ENCODE measurements at regions not wholly inside any gene's neighbourhood (a gene's known extent, or its start where the extent isn't known, plus 50 kb on each side); places are given as distances from the start of the nearest gene placed in this dataset.
"Not testable (repeated sequence)": the region's sequence is repeated elsewhere in the genome, so short reads cannot be mapped to it uniquely, and the experiment has no call there.

GRCh38 chr6:22372922-22373321 lies 76.1 kb upstream of the PRL start:
- no peaks in the 10 kb centered on the region for H3K36me3 Mint-ChIP-seq (ENCODE audit: low read depth)
- Histone ChIP-seq H2AFZ (peak overlapping the region; percentile 49; the same call in 1 of the 2 replicates), H3K4me3 (no peak overlapping the region), H3K4me1 (ENCODE audit: insufficient read depth) (no peaks in the 10 kb centered on the region), H3K27me3 (ENCODE audit: insufficient read depth) (no peaks in the 10 kb centered on the region), H3K9me2 (ENCODE audit: insufficient read depth) (no peaks in the 10 kb centered on the region), H3K4me2 (no peak overlapping the region), H3K27ac (ENCODE audit: low read depth) (no peak overlapping the region), H3K36me3 (ENCODE audit: insufficient read depth) (no peaks in the 10 kb centered on the region), H3K79me2 (replicated peaks; ENCODE audit: insufficient read depth) (no peaks in the 10 kb centered on the region), H3F3A (replicated peaks; ENCODE audit: low read depth) (no peaks in the 10 kb centered on the region), H4K20me1 (replicated peaks; ENCODE audit: insufficient read depth) (no peaks in the 10 kb centered on the region)
- DNase-seq (ENCODE audit: low spot score), result no peak
- no peak overlapping the region for H3K4me3 Mint-ChIP-seq
- no peaks in the 10 kb centered on the region for H3K4me1 Mint-ChIP-seq
- no peak for TF ChIP-seq NANOG (IDR thresholded peaks at IDR 0.05; ENCODE audit: borderline replicate concordance)
- TF ChIP-seq EZH2phosphoT487 (IDR thresholded peaks at IDR 0.05; ENCODE audit: unreplicated experiment), result no peak
- no peak for TF ChIP-seq ZNF114 (CRISPR knock-in tag; IDR thresholded peaks at IDR 0.05)
- no peak for TF ChIP-seq ETS1 (IDR thresholded peaks at IDR 0.05)
- TF ChIP-seq CREB1 (CRISPR knock-in tag; IDR thresholded peaks at IDR 0.05; ENCODE audit: low read depth), result no peak
- TF ChIP-seq EZH2 (IDR thresholded peaks at IDR 0.05; ENCODE audit: low read depth, unreplicated experiment), result no peak
- TF ChIP-seq POLR2AphosphoS5 (IDR thresholded peaks at IDR 0.05; ENCODE audit: low read depth), result no peak
- no peak for ATAC-seq
- H3K9me3 Mint-ChIP-seq, result peaks cover 6% of the 10 kb centered on the region; the same call in 1 of the 3 replicates
- H3K27me3 Mint-ChIP-seq (ENCODE audit: insufficient read depth, low read depth, poor library complexity), result peaks cover 2% of the 10 kb centered on the region
- H3K27ac Mint-ChIP-seq, result no peak overlapping the region

GRCh38 chr6:22374950-22375349 lies 78.1 kb upstream of the PRL start:
- DNase-seq (ENCODE audit: low spot score); H3K36me3 Mint-ChIP-seq (ENCODE audit: low read depth); H3K9me2 ChIP-seq (ENCODE audit: insufficient read depth); H3K4me3 ChIP-seq; H3K27me3 ChIP-seq (ENCODE audit: insufficient read depth); H3K27ac ChIP-seq (ENCODE audit: low read depth); H3K9me3 Mint-ChIP-seq; H3K27me3 Mint-ChIP-seq (ENCODE audit: insufficient read depth, low read depth, poor library complexity); H3K4me2 ChIP-seq; ATAC-seq; H3F3A ChIP-seq (replicated peaks; ENCODE audit: low read depth); H3K4me1 ChIP-seq (ENCODE audit: insufficient read depth); H4K20me1 ChIP-seq (replicated peaks; ENCODE audit: insufficient read depth); H3K36me3 ChIP-seq (ENCODE audit: insufficient read depth); H3K27ac Mint-ChIP-seq; H2AFZ ChIP-seq; H3K4me1 Mint-ChIP-seq; H3K79me2 ChIP-seq (replicated peaks; ENCODE audit: insufficient read depth); H3K4me3 Mint-ChIP-seq: not testable (repeated sequence)

DNA sequence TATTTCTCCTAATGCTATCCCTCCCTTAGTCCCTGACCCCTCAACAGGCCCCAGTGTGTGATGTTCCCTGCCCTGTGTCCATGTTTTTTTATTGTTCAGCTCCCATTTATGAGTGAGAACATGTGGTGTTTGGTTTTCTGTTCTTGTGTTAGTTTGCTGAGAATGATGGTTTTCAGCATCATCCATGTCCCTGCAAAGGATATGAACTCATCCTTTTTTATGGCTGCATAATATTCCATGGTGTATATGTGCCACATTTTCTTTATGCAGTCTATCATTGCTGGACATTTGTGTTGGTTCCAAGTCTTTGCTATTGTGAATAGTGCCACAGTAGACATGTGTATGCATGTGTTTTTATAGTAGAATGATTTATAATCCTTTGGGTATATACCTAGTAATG lies 79.5 kb upstream of the PRL start:
- H2AFZ ChIP-seq; H4K20me1 ChIP-seq (replicated peaks; ENCODE audit: insufficient read depth); H3K27me3 Mint-ChIP-seq (ENCODE audit: insufficient read depth, low read depth, poor library complexity); H3K36me3 ChIP-seq (ENCODE audit: insufficient read depth); ATAC-seq; H3K9me2 ChIP-seq (ENCODE audit: insufficient read depth); H3K79me2 ChIP-seq (replicated peaks; ENCODE audit: insufficient read depth); H3K27me3 ChIP-seq (ENCODE audit: insufficient read depth); H3K27ac ChIP-seq (ENCODE audit: low read depth); H3K4me3 ChIP-seq; H3K27ac Mint-ChIP-seq; H3K9me3 Mint-ChIP-seq; H3F3A ChIP-seq (replicated peaks; ENCODE audit: low read depth); DNase-seq (ENCODE audit: low spot score); H3K4me2 ChIP-seq; H3K36me3 Mint-ChIP-seq (ENCODE audit: low read depth); H3K4me1 Mint-ChIP-seq; H3K4me1 ChIP-seq (ENCODE audit: insufficient read depth); H3K4me3 Mint-ChIP-seq: not testable (repeated sequence)

GRCh38 chr6:22378536-22378935 lies 81.7 kb upstream of the PRL start:
- not testable (repeated sequence) for H3K9me3 Mint-ChIP-seq; H3K4me1 ChIP-seq (ENCODE audit: insufficient read depth); H3K4me3 Mint-ChIP-seq; H3K4me1 Mint-ChIP-seq; H3K36me3 ChIP-seq (ENCODE audit: insufficient read depth); H3K36me3 Mint-ChIP-seq (ENCODE audit: low read depth); H3K27ac Mint-ChIP-seq; H3K9me2 ChIP-seq (ENCODE audit: insufficient read depth); H3K4me3 ChIP-seq; H4K20me1 ChIP-seq (replicated peaks; ENCODE audit: insufficient read depth); H2AFZ ChIP-seq; H3K79me2 ChIP-seq (replicated peaks; ENCODE audit: insufficient read depth); H3K27me3 ChIP-seq (ENCODE audit: insufficient read depth); H3K27ac ChIP-seq (ENCODE audit: low read depth); DNase-seq (ENCODE audit: low spot score); ATAC-seq; H3F3A ChIP-seq (replicated peaks; ENCODE audit: low read depth); H3K27me3 Mint-ChIP-seq (ENCODE audit: insufficient read depth, low read depth, poor library complexity); H3K4me2 ChIP-seq

Measured in GM23338 (cell line).